HepG2 (cell line): ENCODE measurements at regions not wholly inside any gene's neighbourhood (a gene's known extent, or its start where the extent isn't known, plus 50 kb on each side); places are given as distances from the start of the nearest gene placed in this dataset.

Experiments
- ARID5B ChIP-seq: IDR thresholded peaks from 2 replicates; pipeline ENCODE4 v1.4.0; 2020; ENCODE audit warnings: mild to moderate bottlenecking, missing genetic modification reagents
- JUN ChIP-seq: sonication (generic); formaldehyde crosslinking; IDR thresholded peaks from 2 replicates; pipeline ENCODE4 v1.4.0; 2020; ENCODE audit warnings: mild to moderate bottlenecking, missing genetic modification reagents
- LBX2 ChIP-seq: sonication (generic); formaldehyde crosslinking; IDR thresholded peaks from 2 replicates; pipeline ENCODE4 v1.5.0; 2020; ENCODE audit warnings: missing genetic modification reagents, mild to moderate bottlenecking, borderline replicate concordance
- PRPF4 ChIP-seq: fragments of 200-400 bp; formaldehyde crosslinking; IDR thresholded peaks from 2 replicates; pipeline ENCODE4 v1.6.1; 2016; ENCODE audit warnings: low read length, low read depth; ENCODE audit not compliant: poor library complexity, severe bottlenecking
- RXRB ChIP-seq: IDR thresholded peaks from 2 replicates; pipeline ENCODE4 v1.6.1; 2016; ENCODE audit warnings: borderline replicate concordance, missing genetic modification reagents, missing compliant biosample characterization
- SIN3A ChIP-seq: IDR thresholded peaks from 2 replicates; pipeline ENCODE4 v1.6.1; 2011; ENCODE audit warnings: low read depth, mild to moderate bottlenecking, control low read depth, low read length, borderline replicate concordance
- SMARCE1 ChIP-seq: fragments of 450-650 bp; IDR thresholded peaks from 2 replicates; pipeline ENCODE4 v1.6.1; 2017; ENCODE audit warnings: borderline replicate concordance
- SP2 ChIP-seq: sonication (generic); formaldehyde crosslinking; IDR thresholded peaks from 2 replicates; pipeline ENCODE4 v1.5.1; 2020; ENCODE audit warnings: mild to moderate bottlenecking, missing genetic modification reagents
- TAF1 ChIP-seq: sonication (generic); formaldehyde crosslinking; IDR thresholded peaks from 2 replicates; pipeline ENCODE4 v1.4.0; 2020; ENCODE audit warnings: missing genetic modification reagents
- ZBTB42 ChIP-seq: sonication (generic); formaldehyde crosslinking; IDR thresholded peaks from 2 replicates; pipeline ENCODE4 v1.5.0; 2020; ENCODE audit warnings: mild to moderate bottlenecking, missing genetic modification reagents
- ZMYM2 ChIP-seq: sonication (generic); formaldehyde crosslinking; IDR thresholded peaks from 2 replicates; pipeline ENCODE4 v1.8.0; 2022; ENCODE audit warnings: mild to moderate bottlenecking, missing genetic modification reagents
- ZNF142 ChIP-seq: sonication (generic); formaldehyde crosslinking; IDR thresholded peaks from 2 replicates; pipeline ENCODE4 v1.4.0; 2020; ENCODE audit warnings: missing genetic modification reagents
- ZNF337 ChIP-seq: sonication (generic); formaldehyde crosslinking; IDR thresholded peaks from 2 replicates; pipeline ENCODE4 v1.5.1; 2020; ENCODE audit warnings: missing genetic modification reagents, low read depth, mild to moderate bottlenecking, borderline replicate concordance
- ZNF33A ChIP-seq: sonication (generic); formaldehyde crosslinking; IDR thresholded peaks from 2 replicates; pipeline ENCODE4 v1.5.1; 2020; ENCODE audit warnings: missing genetic modification reagents, mild to moderate bottlenecking, moderate library complexity, borderline replicate concordance
- ZNF510 ChIP-seq: sonication (generic); formaldehyde crosslinking; IDR thresholded peaks from 2 replicates; pipeline ENCODE4 v1.4.0; 2020; ENCODE audit warnings: low read depth, mild to moderate bottlenecking, missing genetic modification reagents
- ZNF749 ChIP-seq: sonication (generic); formaldehyde crosslinking; IDR thresholded peaks from 2 replicates; pipeline ENCODE4 v1.8.0; 2022; ENCODE audit warnings: mild to moderate bottlenecking, missing genetic modification reagents, moderate library complexity, borderline replicate concordance
- ZNF788 ChIP-seq: sonication (generic); formaldehyde crosslinking; IDR thresholded peaks from 2 replicates; pipeline ENCODE4 v1.5.0; 2020; ENCODE audit warnings: mild to moderate bottlenecking, missing genetic modification reagents, borderline replicate concordance
- ZSCAN12 ChIP-seq: sonication (generic); formaldehyde crosslinking; IDR thresholded peaks from 2 replicates; pipeline ENCODE4 v1.9.0; 2021; ENCODE audit warnings: mild to moderate bottlenecking, missing genetic modification reagents
- ZSCAN21 ChIP-seq: sonication (generic); formaldehyde crosslinking; IDR thresholded peaks from 2 replicates; pipeline ENCODE4 v1.8.0; 2022; ENCODE audit warnings: mild to moderate bottlenecking, missing genetic modification reagents, moderate library complexity, borderline replicate concordance

- no peak for TF ChIP-seq ZNF337
- TF ChIP-seq ZNF510 (CRISPR knock-in tag): no peak
- peak; percentile 90 for TF ChIP-seq RXRB (CRISPR knock-in tag)
- TF ChIP-seq TAF1 (CRISPR knock-in tag): no peak
- no peak for TF ChIP-seq SP2 (CRISPR knock-in tag)
- TF ChIP-seq PRPF4: no peak
- TF ChIP-seq ZBTB42 (CRISPR knock-in tag): no peak
- TF ChIP-seq SIN3A: no peak
- no peak for TF ChIP-seq ZNF142
- no peak for TF ChIP-seq LBX2
- peak; percentile 49; the same call in 1 of the 2 replicates for TF ChIP-seq SMARCE1
- peak; percentile 97 for TF ChIP-seq ARID5B (CRISPR knock-in tag)
- peak; percentile 88 for TF ChIP-seq JUN (CRISPR knock-in tag)
- peak; percentile 66; the same call in 1 of the 2 replicates for TF ChIP-seq ZSCAN21
- no peak for TF ChIP-seq ZNF788
- no peak for TF ChIP-seq ZSCAN12
- TF ChIP-seq ZNF749 (CRISPR knock-in tag): no peak; the same call in 1 of the 2 replicates
- no peak for TF ChIP-seq ZNF33A
- no peak for TF ChIP-seq ZMYM2 (CRISPR knock-in tag)
Measured at GRCh38 chr15:69591905-69592508, 139.4 kb downstream of the RPLP1 start (continued).
